H1 (cell line): ENCODE measurements at regions not wholly inside any gene's neighbourhood (a gene's known extent, or its start where the extent isn't known, plus 50 kb on each side); places are given as distances from the start of the nearest gene placed in this dataset.

Experiments
- CTCF ChIA-PET: fragments of 300-600 bp; sonication (Branson Sonifier 250); formaldehyde crosslinking; loops from one replicate; lab custom pipeline; 2021; ENCODE audit not compliant: partially characterized antibody; lab: Charles Lee
- POLR2A ChIA-PET: fragments of 300-600 bp; sonication (Branson Sonifier 250); formaldehyde crosslinking; loops from one replicate; lab custom pipeline; 2021; ENCODE audit warnings: inconsistent platforms; ENCODE audit not compliant: partially characterized antibody; lab: Charles Lee
- DNase-seq, 2 experiments: peaks; one replicate each; pipeline versions ENCODE4 v3.0.0 to v3.0.0-alpha.2; 2010 to 2022; ENCODE audit warnings: low spot score in 2 of 2, low read depth in 1 of 2, mixed read lengths in 1 of 2
- FAIRE-seq: peaks from 2 replicates; lab custom pipeline; 2011; peaks lifted over from hg19 to GRCh38; lab: Jason Lieb, UNC
- H2AFZ ChIP-seq: 2 replicates; pipeline ENCODE4 v1.8.1; 2012; ENCODE audit warnings: low read length, inconsistent platforms
- H2AK5ac ChIP-seq: 2 replicates; pipeline ENCODE4 v1.6.1; 2013; ENCODE audit warnings: low read depth, low read length
- H2BK120ac ChIP-seq: replicated peaks from 2 replicates; pipeline ENCODE3; 2013; ENCODE audit warnings: low read depth, low read length, inconsistent platforms
- H2BK12ac ChIP-seq: 2 replicates; pipeline ENCODE4 v1.6.1; 2013; ENCODE audit warnings: low read depth, low read length
- H2BK15ac ChIP-seq: 2 replicates; pipeline ENCODE4 v1.6.1; 2013; ENCODE audit warnings: low read length
- H2BK20ac ChIP-seq: 2 replicates; pipeline ENCODE4 v1.6.1; 2013; ENCODE audit warnings: low read length
- H2BK5ac ChIP-seq: 2 replicates; pipeline ENCODE4 v1.6.1; 2013; ENCODE audit warnings: low read depth, low read length
- H3K14ac ChIP-seq: 2 replicates; pipeline ENCODE4 v1.6.1; 2013; ENCODE audit warnings: inconsistent platforms; ENCODE audit not compliant: insufficient read length
- H3K18ac ChIP-seq: 2 replicates; pipeline ENCODE4 v1.6.1; 2013; ENCODE audit warnings: low read length; ENCODE audit errors: extremely low read depth
- H3K23ac ChIP-seq: 2 replicates; pipeline ENCODE4 v1.6.1; 2013; ENCODE audit warnings: inconsistent platforms; ENCODE audit not compliant: insufficient read length
- H3K23me2 ChIP-seq: 2 replicates; pipeline ENCODE4 v1.6.1; 2013; ENCODE audit warnings: low read depth, low read length
- H3K27ac ChIP-seq: 2 replicates; pipeline ENCODE4 v1.6.1; 2011; ENCODE audit warnings: low read depth, low read length, inconsistent platforms
- H3K27me3 ChIP-seq, 4 experiments: replicated peaks in 1 of 4; 1 replicate in 1 of 4; 2 replicates in 3 of 4; pipeline versions ENCODE4 v1.6.1 to v1.8.1; 2011 to 2013; ENCODE audit warnings: low read length in 3 of 4, mild to moderate bottlenecking in 3 of 4, inconsistent platforms in 2 of 4, mixed read lengths in 2 of 4, moderate library complexity in 1 of 4; ENCODE audit not compliant: control insufficient read depth in 3 of 4, insufficient read depth in 3 of 4; ENCODE audit errors: extremely low read depth in 1 of 4
- H3K36me3 ChIP-seq, 4 experiments: 2 replicates each; pipeline versions ENCODE4 v1.6.1 to v1.8.1; 2011 to 2013; ENCODE audit warnings: mild to moderate bottlenecking in 4 of 4, low read length in 3 of 4, moderate library complexity in 2 of 4, control low read depth in 1 of 4, inconsistent platforms in 1 of 4; ENCODE audit not compliant: insufficient read depth in 4 of 4, control insufficient read depth in 2 of 4
- H3K4ac ChIP-seq: replicated peaks from 2 replicates; pipeline ENCODE3; 2013; ENCODE audit warnings: low read length, low read depth, mixed read lengths, inconsistent platforms; ENCODE audit not compliant: insufficient read length
- H3K4me1 ChIP-seq, 4 experiments: replicated peaks in 1 of 4; 1 replicate in 1 of 4; 2 replicates in 3 of 4; pipeline versions ENCODE4 v1.6.1 to v1.8.1; 2011 to 2013; ENCODE audit warnings: low read length in 3 of 4, inconsistent platforms in 2 of 4, mixed read lengths in 1 of 4; ENCODE audit not compliant: insufficient read depth in 4 of 4, control insufficient read depth in 3 of 4
- H3K4me2 ChIP-seq, 2 experiments: 2 replicates each; pipeline versions ENCODE4 v1.6.1 to v1.8.1; 2011 to 2013; ENCODE audit warnings: low read depth in 2 of 2, low read length in 2 of 2, control low read depth in 1 of 2, inconsistent platforms in 1 of 2, mild to moderate bottlenecking in 1 of 2; ENCODE audit not compliant: insufficient read depth in 1 of 2
- H3K4me3 ChIP-seq, 4 experiments: fragments of 200-600, 300-600 bp in 1 of 4; sonication (generic), shearing (Covaris generic), sonication (Bioruptor Twin) in 1 of 4; 2 replicates each; pipeline versions ENCODE4 v1.5.1 to v1.8.1; 2011 to 2016; ENCODE audit warnings: low read length in 4 of 4, low read depth in 3 of 4, control low read depth in 2 of 4, inconsistent platforms in 2 of 4, mild to moderate bottlenecking in 2 of 4, mixed read lengths in 1 of 4, moderate library complexity in 1 of 4; ENCODE audit not compliant: insufficient read depth in 2 of 4; ENCODE audit errors: extremely low read depth in 1 of 4
- H3K56ac ChIP-seq: replicated peaks from 2 replicates; pipeline ENCODE3; 2013; ENCODE audit warnings: low read depth, mild to moderate bottlenecking, mixed read lengths, low read length, inconsistent platforms; ENCODE audit not compliant: insufficient read length
- H3K79me1 ChIP-seq: 2 replicates; pipeline ENCODE4 v1.6.1; 2013; ENCODE audit warnings: low read depth, low read length, control low read depth
- H3K79me2 ChIP-seq, 2 experiments: 2 replicates each; pipeline versions ENCODE4 v1.6.1 to v1.8.1; 2012 to 2013; ENCODE audit warnings: low read length in 2 of 2, mild to moderate bottlenecking in 2 of 2, inconsistent platforms in 1 of 2; ENCODE audit not compliant: insufficient read depth in 2 of 2, control insufficient read depth in 1 of 2
- H3K9ac ChIP-seq, 4 experiments: replicated peaks in 1 of 4; 1 replicate in 1 of 4; 2 replicates in 3 of 4; pipeline versions ENCODE4 v1.6.1 to v1.8.1; 2011 to 2013; ENCODE audit warnings: low read depth in 3 of 4, low read length in 3 of 4, control low read depth in 2 of 4, mild to moderate bottlenecking in 2 of 4, moderate library complexity in 2 of 4, inconsistent platforms in 1 of 4; ENCODE audit errors: extremely low read depth in 1 of 4
- H3K9me3 ChIP-seq, 2 experiments: 2 replicates each; pipeline versions ENCODE4 v1.6.1 to v1.8.1; 2012 to 2013; ENCODE audit warnings: mild to moderate bottlenecking in 2 of 2, moderate library complexity in 2 of 2, control low read depth in 1 of 2, inconsistent platforms in 1 of 2, low read depth in 1 of 2, low read length in 1 of 2, mixed read lengths in 1 of 2; ENCODE audit not compliant: insufficient read depth in 2 of 2
- H4K20me1 ChIP-seq, 2 experiments: replicated peaks in 1 of 2; 2 replicates each; pipeline versions ENCODE3 to v1.8.1; 2011 to 2013; ENCODE audit warnings: inconsistent platforms in 2 of 2, low read length in 2 of 2, mild to moderate bottlenecking in 1 of 2; ENCODE audit not compliant: insufficient read depth in 2 of 2, control insufficient read depth in 1 of 2
- H4K5ac ChIP-seq: 2 replicates; pipeline ENCODE4 v1.6.1; 2013; ENCODE audit warnings: low read length, low read depth, mixed read lengths, inconsistent platforms; ENCODE audit not compliant: insufficient read length
- H4K8ac ChIP-seq: 2 replicates; pipeline ENCODE4 v1.8.0; 2013; ENCODE audit warnings: mild to moderate bottlenecking, moderate library complexity, low read length, inconsistent platforms; ENCODE audit not compliant: insufficient read depth; ENCODE audit errors: extremely low read depth
- H4K91ac ChIP-seq: replicated peaks from 2 replicates; pipeline ENCODE3; 2013; ENCODE audit warnings: low read length, mixed read lengths, inconsistent platforms; ENCODE audit not compliant: insufficient read length
- BRCA1 ChIP-seq: IDR thresholded peaks from 2 replicates; pipeline ENCODE4 v1.6.1; 2012; ENCODE audit warnings: low read depth, low read length, improper control_type of control experiment
- CBX8 ChIP-seq: fragments of 300-800, 300-1000 bp; sonication (generic); IDR thresholded peaks from 2 replicates; pipeline ENCODE4 v1.7.1; 2016; ENCODE audit warnings: low read depth, low read length, borderline replicate concordance
- GABPA ChIP-seq: IDR thresholded peaks from 2 replicates; pipeline ENCODE4 v1.6.1; 2011; ENCODE audit warnings: mild to moderate bottlenecking, low read length, moderate library complexity, borderline replicate concordance; ENCODE audit not compliant: insufficient read depth
- HDAC6 ChIP-seq: IDR thresholded peaks from one replicate; pipeline ENCODE4 v1.7.1; 2012; ENCODE audit warnings: low read depth, mild to moderate bottlenecking, inconsistent platforms, low read length, moderate library complexity
- KDM5A ChIP-seq: fragments of 200-600 bp; IDR thresholded peaks from 2 replicates; pipeline ENCODE4 v1.7.1; 2012; ENCODE audit warnings: mild to moderate bottlenecking, low read length, inconsistent platforms, mixed read lengths
- TEAD4 ChIP-seq: IDR thresholded peaks from 2 replicates; pipeline ENCODE4 v1.6.1; 2012; ENCODE audit warnings: low read depth, low read length, inconsistent platforms, mixed read lengths
- WGBS, 2 experiments: shearing (Covaris generic) in 1 of 2; methylation state at CpG; one replicate each; pipeline versions ENCODE4 v1.1.6 to v1.1.7; 2013 to 2015; ENCODE audit warnings: low lambda C conversion rate in 2 of 2, mixed read lengths in 2 of 2, inconsistent platforms in 1 of 2, low coverage in 1 of 2, missing lambda C conversion rate in 1 of 2; ENCODE audit not compliant: insufficient replicate concordance in 2 of 2, insufficient coverage in 1 of 2, insufficient read length in 1 of 2; ENCODE audit errors: extremely low coverage in 1 of 2, missing lambda C conversion rate in 1 of 2; 5-methylcytosine and 5-hydroxymethylcytosine counted together

GRCh38 chr3:110031975-110032374, 694.6 kb upstream of the DPPA4 start:
- Histone ChIP-seq H3K79me2 (no peaks in the 10 kb centered on the region), H3K4me1 (no peaks in the 10 kb centered on the region), H3K14ac (no peak overlapping the region), H3K4me3 (no peak overlapping the region), H2BK15ac (no peak overlapping the region), H2AFZ (no peak overlapping the region), H3K4ac (no peak overlapping the region), H2BK12ac (no peak overlapping the region), H3K23me2 (no peaks in the 10 kb centered on the region), H4K5ac (no peak overlapping the region), H3K27ac (no peak overlapping the region), H3K23ac (no peak overlapping the region), H4K20me1 (no peaks in the 10 kb centered on the region), H2BK5ac (no peak overlapping the region), H3K27me3 (no peaks in the 10 kb centered on the region), H4K8ac (no peak overlapping the region), H3K9me3 (no peaks in the 10 kb centered on the region), H3K36me3 (no peaks in the 10 kb centered on the region), H3K4me2 (no peak overlapping the region), H4K91ac (no peak overlapping the region), H3K18ac (no peak overlapping the region), H2BK20ac (no peak overlapping the region), H3K9ac (no peak overlapping the region), H3K56ac (no peak overlapping the region), H3K79me1 (no peaks in the 10 kb centered on the region), H2BK120ac (no peak overlapping the region), H2AK5ac (no peak overlapping the region)
- no peak for FAIRE-seq
- POLR2A ChIA-PET, result no interaction called here
- WGBS, 2 experiments, result 92% methylated on average over 2 of the region's 2 CpGs; no CpG with 5 or more reads in 1 of the 2 experiments
- TF ChIP-seq KDM5A (no peak), CBX8 (no peak), TEAD4 (no peak), HDAC6 (no peak), BRCA1 (no peak), GABPA (no peak)
- no peak for DNase-seq
- CTCF ChIA-PET, result no interaction called here
